SK-N-SH (cell line): ENCODE measurements at regions not wholly inside any gene's neighbourhood (a gene's known extent, or its start where the extent isn't known, plus 50 kb on each side); places are given as distances from the start of the nearest gene placed in this dataset.

Experiments
- CTCF ChIA-PET: fragments of 300-600, 350-600 bp; formaldehyde crosslinking; extraction: SDS; loops from one replicate; lab custom pipeline; 2021; lab: Yijun Ruan, JAX
- POLR2A ChIA-PET: fragments of 350-600 bp; sonication (Branson Sonifier 250); formaldehyde crosslinking; extraction: SDS; loops from one replicate; lab custom pipeline; 2020; ENCODE audit warnings: antibody characterized with exemption, inconsistent platforms; lab: Yijun Ruan, JAX
- DNase-seq: peaks from one replicate; pipeline ENCODE4 v3.0.0; 2012
- H2AFZ ChIP-seq: fragments of 200-600 bp; sonication (generic); 2 replicates; pipeline ENCODE4 v1.8.1; 2016; ENCODE audit warnings: antibody characterized with exemption, mild to moderate bottlenecking, low read depth
- H3F3A ChIP-seq: fragments of 200-600 bp; sonication (generic); replicated peaks from 2 replicates; pipeline ENCODE3; 2016; ENCODE audit warnings: antibody characterized with exemption, mild to moderate bottlenecking; ENCODE audit not compliant: insufficient read depth
- H3K27ac ChIP-seq, 2 experiments: fragments of 200-500 bp in 1 of 2; fragments of 200-600 bp in 1 of 2; sonication (Bioruptor generic) in 1 of 2; sonication (generic), shearing (Covaris generic) in 1 of 2; 2 replicates each; pipeline versions ENCODE4 v1.5.1 to v1.6.1; 2014 to 2016; ENCODE audit warnings: low read depth in 2 of 2, inconsistent platforms in 1 of 2, low read length in 1 of 2, mild to moderate bottlenecking in 1 of 2, mixed read lengths in 1 of 2
- H3K27me3 ChIP-seq: fragments of 200-600 bp; sonication (generic), shearing (Covaris generic); 2 replicates; pipeline ENCODE4 v1.6.1; 2016; ENCODE audit warnings: mixed run types; ENCODE audit not compliant: insufficient read depth
- H3K36me3 ChIP-seq, 2 experiments: fragments of 200-500 bp in 1 of 2; fragments of 200-600 bp in 1 of 2; sonication (Bioruptor generic) in 1 of 2; sonication (generic) in 1 of 2; replicated peaks in 1 of 2; 2 replicates each; pipeline versions ENCODE3 to v1.5.1; 2014 to 2016; ENCODE audit warnings: low read length in 1 of 2, mild to moderate bottlenecking in 1 of 2; ENCODE audit not compliant: insufficient read depth in 2 of 2, control insufficient read depth in 1 of 2
- H3K4me1 ChIP-seq, 2 experiments: fragments of 200-500 bp in 1 of 2; fragments of 200-600 bp in 1 of 2; sonication (Bioruptor generic) in 1 of 2; sonication (generic), shearing (Covaris generic) in 1 of 2; 2 replicates each; pipeline versions ENCODE4 v1.5.1 to v1.6.1; 2014 to 2016; ENCODE audit warnings: low read depth in 1 of 2, low read length in 1 of 2, mixed run types in 1 of 2; ENCODE audit not compliant: insufficient read depth in 2 of 2, control insufficient read depth in 1 of 2
- H3K4me2 ChIP-seq: fragments of 200-600 bp; sonication (generic), shearing (Covaris generic); 2 replicates; pipeline ENCODE4 v1.6.1; 2017; ENCODE audit warnings: mixed run types
- H3K4me3 ChIP-seq, 2 experiments: fragments of 200-500 bp in 1 of 2; fragments of 200-600 bp in 1 of 2; sonication (Bioruptor generic) in 1 of 2; sonication (generic), shearing (Covaris generic) in 1 of 2; 2 replicates each; pipeline versions ENCODE4 v1.5.1 to v1.8.1; 2014 to 2016; ENCODE audit warnings: low read depth in 2 of 2, inconsistent platforms in 1 of 2, low read length in 1 of 2, mild to moderate bottlenecking in 1 of 2, mixed read lengths in 1 of 2, moderate library complexity in 1 of 2
- H3K79me2 ChIP-seq: fragments of 200-600 bp; sonication (generic); 2 replicates; pipeline ENCODE4 v1.8.1; 2017; ENCODE audit warnings: mild to moderate bottlenecking; ENCODE audit not compliant: insufficient read depth
- H3K9ac ChIP-seq: fragments of 200-600 bp; sonication (generic); 2 replicates; pipeline ENCODE4 v1.6.1; 2017; ENCODE audit warnings: mixed run types
- H3K9me2 ChIP-seq: fragments of 200-600 bp; sonication (generic); 2 replicates; pipeline ENCODE4 v1.6.1; 2017; ENCODE audit warnings: mixed run types
- H3K9me3 ChIP-seq: fragments of 200-600 bp; sonication (generic); 2 replicates; pipeline ENCODE4 v1.6.1; 2017; ENCODE audit warnings: mixed run types, mild to moderate bottlenecking, moderate library complexity
- H4K20me1 ChIP-seq: fragments of 200-600 bp; sonication (generic); 2 replicates; pipeline ENCODE4 v1.6.1; 2017; ENCODE audit warnings: mild to moderate bottlenecking, mixed run types; ENCODE audit not compliant: insufficient read depth
- CTCF ChIP-seq: fragments of 200-600 bp; sonication (generic); IDR thresholded peaks from 2 replicates; pipeline ENCODE4 v1.6.1; 2017; ENCODE audit warnings: antibody characterized with exemption, mild to moderate bottlenecking, moderate library complexity
- EP300 ChIP-seq, 2 experiments: IDR thresholded peaks; 2 replicates each; pipeline versions ENCODE4 v1.4.0 to v1.6.1; 2012; ENCODE audit warnings: borderline replicate concordance in 1 of 2, low read depth in 1 of 2, low read length in 1 of 2
- FOXJ3 ChIP-seq: sonication (generic); formaldehyde crosslinking; IDR thresholded peaks from 2 replicates; pipeline ENCODE4 v1.5.1; 2020; ENCODE audit warnings: mild to moderate bottlenecking, missing genetic modification reagents
- GABPA ChIP-seq: IDR thresholded peaks from 2 replicates; pipeline ENCODE4 v1.4.0; 2012; ENCODE audit warnings: low read depth, mild to moderate bottlenecking
- IRF3 ChIP-seq: fragments of 150-350 bp; IDR thresholded peaks from 2 replicates; pipeline ENCODE4 v1.6.1; 2016; ENCODE audit warnings: mild to moderate bottlenecking, low read depth, low read length
- JUND ChIP-seq: IDR thresholded peaks from 2 replicates; pipeline ENCODE4 v1.4.0; 2012
- MXI1 ChIP-seq: IDR thresholded peaks from 2 replicates; pipeline ENCODE4 v1.6.1; 2012; ENCODE audit warnings: mild to moderate bottlenecking, low read depth, low read length, improper control_type of control experiment
- POLR2AphosphoS5 ChIP-seq: IDR thresholded peaks from 2 replicates; pipeline ENCODE4 v1.6.1; 2012; ENCODE audit warnings: low read depth, low read length
- RAD21 ChIP-seq: IDR thresholded peaks from 2 replicates; pipeline ENCODE4 v1.6.1; 2012; ENCODE audit warnings: mild to moderate bottlenecking, low read length
- RCOR1 ChIP-seq: fragments of 150-350 bp; IDR thresholded peaks from 2 replicates; pipeline ENCODE4 v1.6.1; 2017; ENCODE audit warnings: antibody characterized with exemption, low read length
- REST ChIP-seq: IDR thresholded peaks from 2 replicates; pipeline ENCODE4 v1.6.1; 2012; ENCODE audit warnings: mild to moderate bottlenecking, low read depth, low read length, moderate library complexity
- RFX5 ChIP-seq: IDR thresholded peaks from 2 replicates; pipeline ENCODE4 v1.6.1; 2012; ENCODE audit warnings: mild to moderate bottlenecking, improper control_type of control experiment, low read length
- RXRA ChIP-seq: IDR thresholded peaks from 2 replicates; pipeline ENCODE4 v1.4.0; 2012; ENCODE audit warnings: low read depth, mild to moderate bottlenecking, borderline replicate concordance
- SMC3 ChIP-seq: IDR thresholded peaks from 2 replicates; pipeline ENCODE4 v1.6.1; 2012; ENCODE audit warnings: low read depth, low read length, improper control_type of control experiment
- TAF1 ChIP-seq: IDR thresholded peaks from 2 replicates; pipeline ENCODE4 v1.6.1; 2012; ENCODE audit warnings: low read depth, mild to moderate bottlenecking, low read length, moderate library complexity, borderline replicate concordance
- TCF12 ChIP-seq: IDR thresholded peaks from 2 replicates; pipeline ENCODE4 v1.4.0; 2012
- USF1 ChIP-seq: IDR thresholded peaks from 2 replicates; pipeline ENCODE4 v1.4.0; 2012; ENCODE audit warnings: low read depth, borderline replicate concordance
- USF2 ChIP-seq: fragments of 150-350 bp; IDR thresholded peaks from 2 replicates; pipeline ENCODE4 v1.6.1; 2017; ENCODE audit warnings: antibody characterized with exemption, low read length, low read depth, borderline replicate concordance
- YY1 ChIP-seq: IDR thresholded peaks from 2 replicates; pipeline ENCODE4 v1.4.0; 2012; ENCODE audit warnings: low read depth, mild to moderate bottlenecking
- WGBS: methylation state at CpG from one replicate; pipeline ENCODE4 v1.1.6; 2017; ENCODE audit warnings: low lambda C conversion rate; 5-methylcytosine and 5-hydroxymethylcytosine counted together

GRCh38 chr1:191648939-191649338 lies 509.3 kb upstream of the RGS18 start:
- CTCF ChIA-PET: interaction anchor here (1.0 kb wide), 1 partner anchor 9 kb away, joined by 3 read pairs; no protein-coding TSS in a partner anchor
- no peaks in the 10 kb centered on the region for H3K4me1 ChIP-seq
- no peak for DNase-seq
- H3K4me2 ChIP-seq: no peak overlapping the region
- no peak overlapping the region for H3K9ac ChIP-seq
- H3K9me2 ChIP-seq: no peaks in the 10 kb centered on the region
- TF ChIP-seq POLR2AphosphoS5 (no peak), IRF3 (no peak), TCF12 (no peak), USF1 (no peak), GABPA (no peak), RXRA (no peak), CTCF (no peak), MXI1 (no peak), RAD21 (no peak), TAF1 (no peak), JUND (no peak), USF2 (no peak), RFX5 (no peak), FOXJ3 (CRISPR knock-in tag) (no peak), RCOR1 (no peak)
- no peak overlapping the region for H3K4me3 ChIP-seq
- H3K36me3 ChIP-seq: no peaks in the 10 kb centered on the region
- no peaks in the 10 kb centered on the region; the same call in 1 of the 2 replicates for H3K27me3 ChIP-seq
- H4K20me1 ChIP-seq: no peaks in the 10 kb centered on the region
- 15% methylated on average over 2 of the region's 2 CpGs for WGBS
- no peaks in the 10 kb centered on the region for H3K79me2 ChIP-seq
- POLR2A ChIA-PET: no interaction called here
- no peaks in the 10 kb centered on the region for H3F3A ChIP-seq
- H2AFZ ChIP-seq: no peak overlapping the region
- no peak overlapping the region for H3K27ac ChIP-seq
- no peaks in the 10 kb centered on the region for H3K9me3 ChIP-seq

- WGBS: 4% methylated on average over 1 of the region's 1 CpG
- Histone ChIP-seq H3K9ac (no peak overlapping the region), H3K9me2 (no peaks in the 10 kb centered on the region), H4K20me1 (no peaks in the 10 kb centered on the region), H3K27ac (no peak overlapping the region), H3K79me2 (no peaks in the 10 kb centered on the region), H3K4me2 (no peak overlapping the region), H3K36me3 (no peaks in the 10 kb centered on the region), H3F3A (no peaks in the 10 kb centered on the region), H3K4me1 (no peaks in the 10 kb centered on the region), H2AFZ (no peak overlapping the region), H3K9me3 (no peaks in the 10 kb centered on the region), H3K27me3 (no peaks in the 10 kb centered on the region), H3K4me3 (no peak overlapping the region)
- CTCF ChIA-PET: no interaction called here
- DNase-seq: no peak
- POLR2A ChIA-PET: no interaction called here
- TF ChIP-seq REST (no peak), JUND (no peak), YY1 (no peak), EP300 (IDR thresholded peaks at IDR 0.05; ENCODE audit: borderline replicate concordance in 1 of 2, low read depth in 1 of 2, low read length in 1 of 2) (no peak), CTCF (no peak), TCF12 (no peak), SMC3 (no peak), MXI1 (no peak), RCOR1 (no peak)
These were observed 496.2 kb upstream of the RGS18 start for GRCh38 chr1:191662051-191662450.
